GM10248 (cell line): ENCODE measurements at regions not wholly inside any gene's neighbourhood (a gene's known extent, or its start where the extent isn't known, plus 50 kb on each side); places are given as distances from the start of the nearest gene placed in this dataset.

Experiments used
- CTCF ChIA-PET: fragments of 300-600 bp; sonication (Branson Sonifier 250); formaldehyde crosslinking; extraction: SDS; loops from one replicate; lab custom pipeline; 2021; ENCODE audit warnings: antibody characterized with exemption; lab: Yijun Ruan, JAX
- POLR2A ChIA-PET: fragments of 350-650 bp; sonication (Branson Sonifier 250); formaldehyde crosslinking; extraction: SDS; loops from one replicate; lab custom pipeline; 2020; ENCODE audit warnings: antibody characterized with exemption; lab: Yijun Ruan, JAX
- DNase-seq: peaks from one replicate; pipeline ENCODE4 v3.0.0; 2012; ENCODE audit errors: extremely low spot score
- CTCF ChIP-seq: IDR thresholded peaks from 2 replicates; pipeline ENCODE4 v1.5.1; 2012; ENCODE audit warnings: mild to moderate bottlenecking, low read depth; ENCODE audit errors: extremely low read depth, missing control alignments, control extremely low read depth

- TF ChIP-seq CTCF: peak; percentile 92
- POLR2A ChIA-PET: interaction anchor here (0.6 kb wide), 1 partner anchor 272 kb away, joined by 4 read pairs; the partner anchor contains the start of gene RNPEP
- CTCF ChIA-PET: interaction anchor here (0.6 to 8.6 kb wide), 49 partner anchors 11 to 274 kb away, joined by 3 to 116 read pairs (median 4); no protein-coding TSS in a partner anchor
- DNase-seq: peak; percentile 76
Observed at GRCh38 chr1:201709564-201710295, 119.2 kb upstream of the IPO9 start.

- no peak for DNase-seq
- TF ChIP-seq CTCF: no peak
- ChIA-PET CTCF (interaction anchor here (0.8 to 7.6 kb wide), 14 partner anchors 10 to 408 kb away, joined by 3 to 101 read pairs (median 4); no protein-coding TSS in a partner anchor), POLR2A (interaction anchor here (0.6 kb wide), 1 partner anchor 92 kb away, joined by 6 read pairs; no protein-coding TSS in a partner anchor)
Observed at GRCh38 chr1:201710632-201711597, 118.0 kb upstream of the IPO9 start.

- POLR2A ChIA-PET: interaction anchor here (0.6 kb wide), 1 partner anchor 93 kb away, joined by 6 read pairs; no protein-coding TSS in a partner anchor
- DNase-seq: no peak
- TF ChIP-seq CTCF: no peak
- CTCF ChIA-PET: interaction anchor here (0.8 to 7.6 kb wide), 9 partner anchors 8 to 407 kb away, joined by 3 to 101 read pairs (median 4); no protein-coding TSS in a partner anchor
Observed at GRCh38 chr1:201711811-201712210, 117.1 kb upstream of the IPO9 start.

GRCh38 chr1:201712387-201713085 lies 116.4 kb upstream of the IPO9 start:
- no peak for TF ChIP-seq CTCF
- ChIA-PET POLR2A (no interaction called here), CTCF (interaction anchor here (0.9 to 7.6 kb wide), 9 partner anchors 8 to 199 kb away, joined by 3 to 101 read pairs (median 10); no protein-coding TSS in a partner anchor)
- no peak for DNase-seq

GRCh38 chr1:201713086-201713810 lies 115.7 kb upstream of the IPO9 start:
- no peak for TF ChIP-seq CTCF
- DNase-seq: no peak
- CTCF ChIA-PET: interaction anchor here (1.2 to 7.6 kb wide), 7 partner anchors 8 to 200 kb away, joined by 4 to 101 read pairs (median 12); no protein-coding TSS in a partner anchor
- POLR2A ChIA-PET: no interaction called here
